GM21717 (cell line): ENCODE measurements at regions not wholly inside any gene's neighbourhood (a gene's known extent, or its start where the extent isn't known, plus 50 kb on each side); places are given as distances from the start of the nearest gene placed in this dataset.
"Not testable (repeated sequence)": the region's sequence is repeated elsewhere in the genome, so short reads cannot be mapped to it uniquely, and the experiment has no call there.

Source experiments
- ATAC-seq: cut with Tn5 transposase; IDR thresholded peaks from one replicate; pipeline ENCODE4 v1.9.1; 2021; ENCODE audit warnings: mild to moderate bottlenecking, moderate library complexity; ENCODE audit not compliant: unreplicated experiment

DNA sequence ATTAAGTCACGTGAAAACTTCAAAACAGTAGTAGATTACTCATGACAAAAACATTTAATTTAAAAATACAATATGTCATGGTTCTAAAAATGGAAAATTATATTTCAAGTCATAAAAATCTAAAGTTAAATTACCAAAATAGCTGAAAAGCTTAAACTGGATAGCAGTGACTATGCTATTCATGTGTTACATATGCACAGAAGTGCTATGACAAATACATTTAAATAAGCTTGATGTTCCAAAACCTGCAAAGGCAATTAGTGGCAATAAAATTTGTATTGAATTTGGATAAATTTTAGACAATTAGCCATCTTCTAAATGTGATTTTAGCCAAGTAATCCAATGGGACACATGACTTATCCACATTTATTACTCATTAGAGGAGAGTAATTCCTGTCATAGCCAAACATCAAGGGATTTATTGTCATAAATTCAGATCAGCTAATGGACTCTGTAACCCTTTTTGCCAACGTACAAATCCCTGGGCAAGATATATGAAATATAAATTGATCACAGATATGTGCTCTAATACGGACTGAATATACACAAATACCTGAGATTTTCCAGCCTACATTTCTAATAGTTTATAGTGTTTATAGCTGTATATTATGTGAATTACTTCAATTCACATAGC, 419.4 kb downstream of the ISL1 start:
- ATAC-seq = no peak

DNA sequence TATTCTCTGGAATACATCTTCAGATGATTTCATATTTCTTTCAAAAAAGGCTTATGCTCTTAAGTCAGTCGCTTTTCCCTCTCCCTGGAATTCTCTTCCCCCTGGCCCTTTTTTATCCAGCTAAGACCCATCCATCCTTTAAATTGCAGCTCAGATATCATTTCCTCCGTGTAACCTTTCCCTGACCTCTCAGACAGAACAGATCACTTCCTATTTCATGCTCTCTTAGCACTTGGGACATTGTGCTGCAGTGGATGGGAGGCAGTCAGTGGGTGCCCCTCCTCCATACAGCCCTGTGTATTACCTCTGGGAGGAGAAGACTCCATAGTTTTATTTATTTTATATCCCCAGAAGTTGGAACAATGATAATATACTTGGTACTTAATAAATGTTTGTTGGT, 423.4 kb downstream of the ISL1 start:
- no peak for ATAC-seq

DNA sequence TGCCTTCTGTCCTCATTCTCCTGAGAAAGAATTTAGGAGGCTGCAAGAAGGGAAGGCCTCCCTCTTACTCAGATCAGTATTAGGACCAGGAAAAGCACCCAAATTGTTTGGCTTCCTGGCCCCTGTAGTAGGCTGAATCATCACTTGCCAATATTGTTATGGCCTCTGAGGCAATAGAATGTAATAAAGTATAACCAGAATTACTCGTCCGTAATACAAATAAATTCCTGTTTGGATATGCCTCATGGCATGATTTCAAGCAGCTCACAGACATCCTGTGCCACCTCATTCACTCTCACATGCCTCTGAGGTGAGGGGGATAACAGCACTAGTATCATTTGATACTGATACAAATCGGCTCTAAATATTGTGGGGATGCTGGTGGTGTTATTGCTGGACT, 427.3 kb downstream of the ISL1 start:
- ATAC-seq = no peak

DNA sequence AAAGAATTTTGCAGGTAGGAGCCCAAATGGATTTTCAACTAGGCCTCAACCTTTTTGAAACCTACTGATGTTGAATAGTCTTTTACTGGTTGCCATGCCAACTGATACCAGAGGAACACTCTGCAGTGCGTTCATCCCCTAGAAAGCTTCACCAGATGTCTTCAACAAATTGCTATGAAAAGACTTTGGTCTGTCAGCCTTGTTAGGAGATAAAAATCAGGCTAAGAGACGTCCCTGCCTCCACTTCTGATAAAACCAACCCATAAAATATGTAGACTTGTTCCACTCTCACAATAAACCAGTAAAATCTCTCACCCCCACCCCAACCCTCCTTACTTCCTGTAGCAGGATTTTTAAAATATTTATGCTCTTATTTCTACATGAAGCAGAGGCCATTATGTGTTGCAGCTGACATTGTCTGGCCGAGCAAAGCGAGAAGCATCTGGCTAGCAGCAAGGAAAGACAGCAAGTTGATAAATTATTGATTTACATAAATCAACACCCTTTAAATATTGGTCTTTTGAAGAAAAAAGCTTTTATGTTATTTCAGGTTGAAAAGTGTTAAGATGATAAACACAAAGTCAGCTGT, 428.7 kb downstream of the ISL1 start:
- no peak for ATAC-seq

DNA sequence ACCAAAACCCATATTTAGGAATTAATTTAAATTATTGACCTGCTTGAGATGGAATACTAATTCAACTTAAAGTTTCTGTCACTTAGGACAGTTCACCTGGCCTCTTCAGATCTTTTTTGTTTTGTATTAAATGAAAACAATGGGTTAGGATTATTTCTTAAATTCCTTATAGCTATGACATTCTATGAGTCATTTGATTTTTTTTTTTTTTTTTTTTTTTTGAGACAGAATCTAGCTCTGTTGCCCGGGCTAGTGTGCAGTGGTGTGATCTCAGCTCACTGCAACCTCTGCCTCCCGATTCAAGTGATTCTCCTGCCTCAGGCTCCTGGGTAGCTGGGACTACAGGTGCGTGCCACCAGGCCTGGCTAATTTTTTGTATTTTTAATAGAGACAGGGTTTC, 431.6 kb downstream of the ISL1 start:
- not testable (repeated sequence) for ATAC-seq

DNA sequence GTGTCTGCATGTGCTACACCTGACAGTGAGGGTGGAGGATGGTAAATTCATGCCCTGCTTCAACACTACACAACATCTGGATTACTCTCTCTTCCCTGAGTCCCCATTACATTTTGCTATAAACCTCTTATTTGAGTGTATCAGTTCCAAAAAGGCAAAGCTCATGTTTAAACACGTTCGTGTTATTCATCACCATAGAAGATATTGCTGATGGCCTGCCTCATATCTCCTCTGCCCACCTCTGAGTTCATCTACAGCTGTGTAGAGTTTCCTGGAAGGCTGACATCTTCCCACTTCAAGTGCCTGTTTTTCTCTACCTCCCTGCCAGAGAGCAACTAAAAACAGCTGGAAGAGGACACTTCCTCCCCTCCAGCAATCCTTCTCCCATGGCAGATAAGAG, 433.2 kb downstream of the ISL1 start:
- no peak for ATAC-seq

DNA sequence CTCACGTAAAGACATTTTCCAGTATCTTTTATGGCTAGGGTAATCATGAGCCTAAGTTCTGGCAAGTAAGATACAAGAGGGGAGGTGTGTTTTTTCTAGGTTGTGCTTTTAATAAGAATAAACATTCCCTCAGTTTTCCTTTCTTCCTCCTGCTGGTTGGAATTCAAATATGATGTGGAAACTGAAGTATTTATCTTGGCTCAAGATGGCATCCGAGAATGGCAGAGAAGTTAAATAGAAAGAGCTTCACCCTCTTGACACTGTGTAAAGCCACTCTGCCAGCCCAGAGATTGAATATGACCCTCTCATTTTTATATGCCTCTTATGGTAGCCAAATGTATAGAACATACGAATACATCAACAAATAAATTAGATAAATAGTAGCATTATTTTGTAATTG, 438.4 kb downstream of the ISL1 start:
- no peak for ATAC-seq

DNA sequence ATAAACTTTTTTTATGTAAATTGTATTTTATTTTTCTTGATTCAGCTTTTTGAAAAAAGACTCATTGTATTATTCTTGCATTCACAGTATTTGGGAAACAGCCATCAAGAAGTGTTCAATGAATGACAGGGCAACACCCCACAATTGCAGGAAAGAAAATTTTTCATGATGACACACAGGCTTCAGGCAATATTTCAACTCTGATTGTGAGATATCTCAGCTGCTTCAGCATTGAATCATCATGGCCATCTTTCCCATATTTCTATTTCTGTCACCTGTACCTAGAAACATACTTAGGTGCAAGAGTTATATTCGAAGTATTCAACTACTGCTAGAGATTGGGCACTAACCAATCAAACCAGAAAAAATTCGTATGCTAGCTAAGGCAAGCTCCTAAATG, 446.0 kb downstream of the ISL1 start:
- no peak for ATAC-seq

DNA sequence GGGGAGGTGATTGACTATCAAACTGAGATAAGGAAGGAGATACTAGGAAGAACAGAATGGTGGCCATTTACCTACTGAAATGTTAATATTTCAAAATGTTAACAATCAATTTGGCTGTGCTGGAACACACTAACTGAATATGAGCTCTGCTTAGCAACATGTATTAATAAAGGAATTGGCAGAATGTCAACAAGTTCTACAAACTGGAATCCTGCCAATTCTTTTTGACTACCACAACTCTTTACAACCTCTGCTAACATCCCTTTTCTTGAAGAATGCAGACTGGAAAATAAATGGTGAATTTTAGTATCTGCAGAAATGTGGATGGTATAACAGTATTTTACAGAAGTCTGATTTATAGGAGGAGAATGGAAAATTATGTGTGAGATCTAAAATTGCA, 446.4 kb downstream of the ISL1 start:
- ATAC-seq = no peak

DNA sequence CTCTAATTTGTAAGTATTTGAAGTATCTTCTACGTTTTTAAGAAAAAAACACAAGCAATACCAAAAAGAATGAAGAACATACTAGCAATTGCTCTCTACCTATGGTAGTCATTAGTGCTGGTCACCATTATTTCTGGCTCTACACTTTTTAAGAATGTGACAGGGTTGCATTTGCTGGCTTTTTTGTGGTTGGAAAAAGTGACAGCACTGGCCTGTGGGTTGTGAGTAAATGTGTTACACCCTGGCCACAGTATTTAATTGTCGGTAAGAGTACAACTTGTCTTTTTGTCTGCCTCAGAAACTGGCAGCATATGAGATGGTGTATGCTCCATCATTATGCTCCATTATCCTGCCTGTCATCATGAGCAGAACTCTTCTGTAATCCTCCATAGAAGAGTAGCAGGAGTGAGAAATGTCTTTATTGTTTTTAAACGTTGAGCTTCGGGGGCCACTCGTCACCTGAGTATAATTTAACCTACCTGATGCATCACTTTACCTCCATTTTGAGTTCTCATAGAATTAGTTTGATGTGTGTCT, 449.8 kb downstream of the ISL1 start:
- ATAC-seq = no peak

DNA sequence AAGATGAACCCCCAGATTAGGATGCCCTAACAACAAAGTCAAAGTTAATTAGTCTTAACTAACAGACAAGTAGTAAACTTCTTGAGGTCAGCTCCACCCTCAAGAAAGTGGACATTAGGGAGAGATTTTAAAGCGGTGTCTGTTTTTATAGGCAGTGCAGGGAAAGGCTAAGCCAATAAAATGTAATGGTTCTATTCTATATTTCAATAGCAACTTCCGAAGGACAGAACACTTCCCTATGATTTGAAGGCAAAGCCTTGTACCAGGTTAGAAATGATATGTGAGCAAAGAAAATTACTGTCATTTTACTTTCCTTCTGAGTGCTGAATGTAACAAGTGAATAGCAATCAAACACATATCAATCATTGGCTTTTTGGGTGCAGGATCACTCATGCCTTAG, 455.2 kb downstream of the ISL1 start:
- no peak for ATAC-seq

DNA sequence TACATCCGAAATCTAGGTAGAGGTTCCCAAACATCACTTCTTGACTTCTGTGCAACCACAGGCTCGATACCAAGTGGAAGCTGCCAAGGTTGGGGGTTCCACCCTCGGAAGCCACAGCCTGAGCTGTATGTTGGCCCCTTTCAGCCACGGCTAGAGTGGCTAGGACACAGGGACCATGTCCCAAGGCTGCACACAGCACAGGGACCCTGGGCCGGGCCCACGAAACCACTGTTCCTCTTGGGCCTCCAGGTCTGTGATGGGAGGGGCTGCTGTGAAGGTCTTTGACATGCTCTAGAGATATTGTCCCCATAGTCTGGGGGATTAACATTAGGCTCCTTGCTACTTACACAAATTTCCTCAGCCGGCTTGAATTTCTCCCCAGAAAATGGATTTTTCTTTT, 460.6 kb downstream of the ISL1 start:
- no peak for ATAC-seq

DNA sequence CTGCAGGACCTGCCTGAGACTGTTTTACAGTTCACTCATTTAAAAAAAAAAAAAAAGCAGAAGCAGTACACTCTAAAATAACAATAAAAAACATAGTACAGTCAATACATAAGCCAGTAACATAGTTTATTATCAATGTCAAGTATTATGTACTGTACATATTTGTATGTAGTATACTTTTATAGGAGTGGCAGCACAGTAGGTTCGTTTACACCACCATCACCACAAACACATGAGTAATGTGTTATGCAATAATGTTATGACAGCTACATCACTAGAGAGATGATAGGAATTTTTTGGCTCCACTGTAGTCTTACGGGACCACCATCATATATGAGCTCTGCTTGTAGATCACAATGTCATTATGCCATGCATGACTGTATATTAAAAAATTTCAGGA, 462.8 kb downstream of the ISL1 start:
- no peak for ATAC-seq

DNA sequence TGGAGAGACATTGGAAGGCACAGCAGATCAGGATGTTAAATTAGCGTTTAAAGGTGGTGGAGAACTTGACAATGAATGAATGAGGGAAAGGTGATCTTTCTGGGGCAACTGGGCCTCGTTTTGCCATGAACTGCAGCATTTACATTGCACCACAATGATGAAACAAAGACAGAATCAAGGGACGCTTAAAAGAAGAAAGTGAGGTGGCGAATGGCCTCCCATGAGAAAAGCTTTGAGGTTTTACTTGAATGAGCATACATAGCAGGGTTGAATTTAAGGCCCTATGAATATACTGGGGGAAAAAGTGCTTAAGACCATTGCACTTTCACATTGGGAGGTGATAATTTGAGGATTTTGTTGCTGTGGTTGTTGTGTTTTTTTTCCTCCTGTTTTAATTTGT, 476.4 kb downstream of the ISL1 start:
- no peak for ATAC-seq

DNA sequence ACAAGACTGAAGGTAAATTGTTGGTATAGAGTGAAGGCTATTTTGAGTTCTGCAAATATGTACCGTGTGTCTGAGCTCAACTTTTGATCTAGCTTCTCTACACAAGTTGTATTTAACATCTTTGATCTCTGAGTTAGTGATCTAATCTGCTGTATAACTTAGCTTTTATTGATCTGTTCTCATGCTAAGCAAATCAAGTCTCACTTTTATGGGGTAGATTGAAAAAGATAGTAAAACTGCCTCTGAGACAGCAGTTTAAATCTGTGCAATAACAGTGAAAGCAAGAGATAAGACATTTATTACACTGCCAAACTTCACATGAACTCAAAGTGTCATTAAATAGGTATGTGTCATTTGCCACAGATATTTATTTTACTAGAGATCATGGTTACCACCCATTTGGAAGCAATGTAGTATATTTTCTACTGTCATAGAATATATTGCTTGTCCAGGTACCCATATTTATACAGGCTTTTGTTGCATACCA, 477.3 kb downstream of the ISL1 start:
- ATAC-seq = no peak

DNA sequence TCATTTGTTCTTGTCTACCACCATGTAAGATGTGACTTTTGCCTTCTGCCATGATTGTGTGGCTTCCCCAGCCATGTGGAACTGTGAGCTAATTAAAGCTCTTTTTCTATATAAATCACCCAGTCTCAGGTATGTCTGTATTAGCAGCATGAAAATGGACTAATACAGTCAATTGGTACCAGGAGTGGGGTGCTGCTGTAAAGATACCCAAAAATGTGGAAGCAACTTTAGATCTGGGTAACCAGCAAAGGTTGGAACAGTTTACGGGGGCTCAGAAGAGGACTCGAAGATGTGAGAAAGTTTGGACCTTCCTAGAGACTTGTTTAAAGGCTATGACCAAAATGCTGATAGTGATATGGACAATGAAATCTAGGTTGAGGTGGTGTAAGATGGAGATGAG, 488.9 kb downstream of the ISL1 start:
- no peak for ATAC-seq

DNA sequence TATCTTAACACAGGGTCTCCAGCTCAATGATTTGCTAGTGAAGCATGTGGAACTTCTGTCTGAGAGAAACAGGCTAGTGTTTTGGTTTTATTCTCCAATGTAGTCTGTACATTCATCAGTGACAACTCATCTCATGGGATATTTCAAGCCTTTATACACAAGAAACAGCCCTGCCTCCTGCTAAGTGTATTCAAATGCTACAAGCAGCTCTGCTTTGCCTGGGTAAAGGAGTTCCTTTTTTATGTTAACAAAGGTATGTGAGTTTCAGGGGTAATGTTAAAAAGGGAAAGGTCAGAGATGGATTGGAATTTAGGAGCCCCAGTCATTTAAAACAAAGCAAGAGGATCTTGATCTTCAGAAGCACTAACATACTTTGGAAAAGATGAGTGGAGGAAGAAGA, 498.7 kb downstream of the ISL1 start:
- ATAC-seq = no peak

DNA sequence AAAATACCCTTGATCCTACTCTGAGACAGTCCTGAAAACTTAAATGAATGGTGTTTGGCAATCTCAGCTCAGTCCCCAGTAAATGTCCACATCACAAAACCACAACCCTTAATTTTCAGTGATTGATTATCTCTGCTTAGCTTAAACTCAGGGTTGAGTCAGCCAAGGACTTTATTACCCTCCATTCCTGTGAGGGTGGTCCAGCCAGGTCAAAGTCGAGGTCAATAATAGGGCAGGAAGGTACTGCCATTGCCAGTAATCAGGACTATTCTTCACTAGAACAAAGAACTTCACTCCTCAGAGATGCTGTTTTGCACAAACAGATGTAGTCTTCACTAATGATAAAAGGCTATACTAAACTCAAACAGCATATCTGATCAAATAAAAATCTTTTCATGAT, 499.4 kb downstream of the ISL1 start:
- no peak for ATAC-seq

DNA sequence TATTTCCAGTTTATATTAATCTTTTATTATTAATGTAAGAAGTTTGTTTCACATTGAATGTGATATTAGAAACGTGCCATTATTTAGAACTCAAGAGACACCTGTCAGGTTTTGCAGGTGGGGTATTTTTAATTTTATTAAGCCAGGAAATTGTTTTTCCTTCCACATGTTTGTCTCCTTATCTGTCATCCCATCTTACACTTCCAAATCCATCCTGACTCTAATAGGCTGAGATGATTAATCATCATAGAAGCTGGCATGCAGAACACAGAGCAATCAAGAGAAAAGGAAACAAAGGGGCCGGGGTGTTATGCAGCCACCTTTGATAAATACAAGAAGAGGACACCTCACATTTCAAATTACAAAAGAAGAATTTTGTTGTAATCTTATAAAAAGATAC, 506.5 kb downstream of the ISL1 start:
- no peak for ATAC-seq

DNA sequence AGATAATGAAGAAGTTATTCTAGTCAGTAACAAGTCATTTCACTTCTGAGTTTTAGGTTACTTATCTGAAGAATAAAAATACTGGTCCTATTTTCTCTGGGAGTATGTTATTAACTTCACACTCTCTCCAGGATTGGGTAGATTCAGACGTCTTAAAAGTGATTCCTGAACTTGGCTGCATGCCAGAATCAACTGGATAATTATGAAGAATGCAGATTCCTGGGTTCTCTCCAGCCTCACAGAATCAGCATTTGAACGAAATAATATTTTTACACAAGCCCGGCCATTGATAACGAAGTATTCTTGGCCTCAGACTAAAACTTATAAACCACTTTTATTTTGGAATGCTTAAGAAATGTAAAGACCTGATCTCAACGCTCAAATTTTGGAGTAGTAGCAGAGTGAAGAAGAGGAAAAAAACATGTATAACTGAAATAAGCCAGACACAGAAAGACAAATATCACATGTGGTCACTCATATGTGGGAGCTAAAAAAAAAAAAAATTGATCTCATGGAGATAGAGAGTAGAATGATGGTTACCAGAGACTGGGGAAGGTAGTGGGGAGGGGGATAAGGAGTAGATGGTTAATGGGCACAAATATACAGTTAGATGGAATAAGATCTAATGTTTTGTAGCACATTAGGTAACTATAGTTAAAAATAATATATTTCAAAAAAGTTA, 507.3 kb downstream of the ISL1 start:
- no peak for ATAC-seq

DNA sequence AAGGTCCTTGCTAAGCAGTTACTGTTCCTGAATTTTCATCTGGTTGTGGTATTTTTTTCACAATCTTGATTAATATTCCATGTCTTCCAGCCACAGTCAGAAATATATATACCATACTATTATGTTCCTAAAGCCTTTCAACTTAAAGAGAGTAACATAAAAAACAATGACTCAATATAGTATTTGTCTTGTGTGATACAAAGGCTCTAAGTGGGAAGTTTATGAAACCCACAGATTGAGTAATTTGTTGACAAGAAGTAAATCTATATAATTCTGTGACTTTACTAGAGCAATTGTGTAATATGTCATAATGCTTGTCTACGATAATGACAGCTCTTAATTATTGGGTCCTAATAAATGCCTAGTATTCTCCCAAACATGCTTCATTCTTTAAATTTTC, 509.4 kb downstream of the ISL1 start:
- no peak for ATAC-seq

DNA sequence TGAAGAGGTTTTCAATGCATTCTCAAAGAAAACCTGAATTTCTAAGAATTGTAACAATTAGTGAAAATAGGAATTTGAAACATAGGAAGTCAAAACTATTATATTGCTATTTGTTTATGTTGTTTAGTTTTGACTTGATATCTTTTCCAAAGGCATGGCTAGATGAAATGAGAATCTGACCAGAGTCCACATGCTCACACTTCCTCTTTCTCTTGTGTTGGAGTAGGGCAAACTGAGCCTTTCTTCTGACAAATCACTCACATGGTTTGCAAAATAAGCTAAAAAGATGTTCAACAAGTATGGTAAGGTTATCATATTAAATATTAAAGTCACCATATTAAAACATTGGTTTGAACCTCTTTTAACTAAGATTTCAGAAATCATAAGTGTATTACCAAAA, 512.6 kb downstream of the ISL1 start:
- no peak for ATAC-seq
